ENCODE measurements at regions not wholly inside any gene's neighbourhood (a gene's known extent, or its start where the extent isn't known, plus 50 kb on each side); places are given as distances from the start of the nearest gene placed in this dataset.

GRCh38 chr2:209073151-209073550, 350.7 kb upstream of the MAP2 start:
- Histone ChIP-seq H3K4me3 (no peak overlapping the region), H3F3A (replicated peaks; ENCODE audit: low read depth) (no peaks in the 10 kb centered on the region), H3K4me2 (no peak overlapping the region), H3K9me2 (ENCODE audit: insufficient read depth) (peaks cover 8% of the 10 kb centered on the region), H3K27me3 (ENCODE audit: insufficient read depth) (no peaks in the 10 kb centered on the region), H2AFZ (no peak overlapping the region), H3K36me3 (ENCODE audit: insufficient read depth) (no peaks in the 10 kb centered on the region), H4K20me1 (replicated peaks; ENCODE audit: insufficient read depth) (no peaks in the 10 kb centered on the region), H3K27ac (ENCODE audit: low read depth) (no peak overlapping the region), H3K79me2 (replicated peaks; ENCODE audit: insufficient read depth) (no peaks in the 10 kb centered on the region), H3K4me1 (ENCODE audit: insufficient read depth) (peaks cover 11% of the 10 kb centered on the region; the same call in 1 of the 2 replicates)
- TF ChIP-seq ZNF462 (CRISPR knock-in tag; IDR thresholded peaks at IDR 0.05) (no peak), ZNF331 (CRISPR knock-in tag; IDR thresholded peaks at IDR 0.05; ENCODE audit: low read depth) (no peak)
- Mint-ChIP-seq H3K27me3 (ENCODE audit: insufficient read depth, low read depth, poor library complexity) (no peaks in the 10 kb centered on the region), H3K4me3 (no peak overlapping the region), H3K9me3 (peaks cover 4% of the 10 kb centered on the region), H3K4me1 (peaks cover 3% of the 10 kb centered on the region; the same call in 2 of the 3 replicates), H3K36me3 (ENCODE audit: low read depth) (peaks cover 2% of the 10 kb centered on the region), H3K27ac (no peak overlapping the region)
- DNase-seq (ENCODE audit: low spot score) (no peak), ATAC-seq (no peak)

- Mint-ChIP-seq H3K9me3 (peaks cover 18% of the 10 kb centered on the region), H3K27me3 (ENCODE audit: insufficient read depth, low read depth, poor library complexity) (peaks cover 4% of the 10 kb centered on the region), H3K27ac (no peak overlapping the region), H3K4me1 (peaks cover 4% of the 10 kb centered on the region; the same call in 2 of the 3 replicates), H3K4me3 (no peak overlapping the region), H3K36me3 (ENCODE audit: low read depth) (peaks cover 12% of the 10 kb centered on the region)
- Histone ChIP-seq H4K20me1 (replicated peaks; ENCODE audit: insufficient read depth) (no peaks in the 10 kb centered on the region), H3K4me2 (no peak overlapping the region), H3K27me3 (ENCODE audit: insufficient read depth) (no peaks in the 10 kb centered on the region), H3K4me1 (ENCODE audit: insufficient read depth) (peaks cover 11% of the 10 kb centered on the region; the same call in 1 of the 2 replicates), H2AFZ (no peak overlapping the region), H3K27ac (ENCODE audit: low read depth) (no peak overlapping the region), H3K9me2 (ENCODE audit: insufficient read depth) (peaks cover 8% of the 10 kb centered on the region), H3F3A (replicated peaks; ENCODE audit: low read depth) (no peaks in the 10 kb centered on the region), H3K36me3 (ENCODE audit: insufficient read depth) (no peaks in the 10 kb centered on the region), H3K4me3 (no peak overlapping the region), H3K79me2 (replicated peaks; ENCODE audit: insufficient read depth) (no peaks in the 10 kb centered on the region)
- ATAC-seq (no peak), DNase-seq (ENCODE audit: low spot score) (no peak)
- no peak for TF ChIP-seq NANOG (IDR thresholded peaks at IDR 0.05; ENCODE audit: borderline replicate concordance)
- TF ChIP-seq JUNB (IDR thresholded peaks at IDR 0.05; ENCODE audit: unreplicated experiment) = no peak
- TF ChIP-seq, protein P1, sequence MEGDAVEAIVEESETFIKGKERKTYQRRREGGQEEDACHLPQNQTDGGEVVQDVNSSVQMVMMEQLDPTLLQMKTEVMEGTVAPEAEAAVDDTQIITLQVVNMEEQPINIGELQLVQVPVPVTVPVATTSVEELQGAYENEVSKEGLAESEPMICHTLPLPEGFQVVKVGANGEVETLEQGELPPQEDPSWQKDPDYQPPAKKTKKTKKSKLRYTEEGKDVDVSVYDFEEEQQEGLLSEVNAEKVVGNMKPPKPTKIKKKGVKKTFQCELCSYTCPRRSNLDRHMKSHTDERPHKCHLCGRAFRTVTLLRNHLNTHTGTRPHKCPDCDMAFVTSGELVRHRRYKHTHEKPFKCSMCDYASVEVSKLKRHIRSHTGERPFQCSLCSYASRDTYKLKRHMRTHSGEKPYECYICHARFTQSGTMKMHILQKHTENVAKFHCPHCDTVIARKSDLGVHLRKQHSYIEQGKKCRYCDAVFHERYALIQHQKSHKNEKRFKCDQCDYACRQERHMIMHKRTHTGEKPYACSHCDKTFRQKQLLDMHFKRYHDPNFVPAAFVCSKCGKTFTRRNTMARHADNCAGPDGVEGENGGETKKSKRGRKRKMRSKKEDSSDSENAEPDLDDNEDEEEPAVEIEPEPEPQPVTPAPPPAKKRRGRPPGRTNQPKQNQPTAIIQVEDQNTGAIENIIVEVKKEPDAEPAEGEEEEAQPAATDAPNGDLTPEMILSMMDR (conservative IDR thresholded peaks at IDR 0.05; ENCODE audit: low read depth in 2 of 2) = no peak
- no peak for TF ChIP-seq EZH2 (IDR thresholded peaks at IDR 0.05; ENCODE audit: low read depth, unreplicated experiment)
- no peak for TF ChIP-seq POLR2AphosphoS5 (IDR thresholded peaks at IDR 0.05; ENCODE audit: low read depth)
- TF ChIP-seq EZH2phosphoT487 (IDR thresholded peaks at IDR 0.05; ENCODE audit: unreplicated experiment) = no peak
- TF ChIP-seq ETS1 (IDR thresholded peaks at IDR 0.05) = no peak
- TF ChIP-seq ZNF331 (CRISPR knock-in tag; IDR thresholded peaks at IDR 0.05; ENCODE audit: low read depth) = no peak
- no peak for TF ChIP-seq STAT1 (IDR thresholded peaks at IDR 0.05; ENCODE audit: unreplicated experiment)
Measured at GRCh38 chr2:209074711-209075110, 349.1 kb upstream of the MAP2 start.
